ENCODE measurements at regions not wholly inside any gene's neighbourhood (a gene's known extent, or its start where the extent isn't known, plus 50 kb on each side); places are given as distances from the start of the nearest gene placed in this dataset.

GRCh38 chr12:115574826-115575225, 702.7 kb downstream of the MED13L start:
- DNase-seq (ENCODE audit: low spot score): no peak

GRCh38 chr12:115572440-115572839, 705.1 kb downstream of the MED13L start:
- DNase-seq (ENCODE audit: low spot score): no peak

- no peak for DNase-seq (ENCODE audit: low spot score)
Measured at GRCh38 chr12:115571446-115571845, 706.0 kb downstream of the MED13L start.

- DNase-seq (ENCODE audit: low spot score): no peak
Measured at GRCh38 chr12:115571027-115571426, 706.5 kb downstream of the MED13L start.

- no peak for DNase-seq (ENCODE audit: low spot score)
Measured at GRCh38 chr12:115570069-115570777, 707.3 kb downstream of the MED13L start.

- no peak for DNase-seq (ENCODE audit: low spot score)
Measured at GRCh38 chr12:115569345-115570068, 708.0 kb downstream of the MED13L start.

- DNase-seq (ENCODE audit: low spot score): no peak
Measured at GRCh38 chr12:115558281-115558680, 719.2 kb downstream of the MED13L start.

- DNase-seq (ENCODE audit: low spot score): no peak
Measured at GRCh38 chr12:115553622-115554021, 723.9 kb downstream of the MED13L start.

- no peak for DNase-seq (ENCODE audit: low spot score)
Measured at GRCh38 chr12:115543269-115543668, 734.2 kb downstream of the MED13L start.

GRCh38 chr12:115542656-115543055, 734.8 kb downstream of the MED13L start:
- no peak for DNase-seq (ENCODE audit: low spot score)

GRCh38 chr12:115541891-115542421, 735.5 kb downstream of the MED13L start:
- DNase-seq (ENCODE audit: low spot score): no peak

- DNase-seq (ENCODE audit: low spot score): no peak
Measured at GRCh38 chr12:115528466-115528865, 749.0 kb downstream of the MED13L start.

GRCh38 chr12:115521771-115522409, 755.6 kb downstream of the MED13L start:
- no peak for DNase-seq (ENCODE audit: low spot score)

GRCh38 chr12:115519887-115520286, 757.6 kb downstream of the MED13L start:
- DNase-seq (ENCODE audit: low spot score): no peak

- no peak for DNase-seq (ENCODE audit: low spot score)
Measured at GRCh38 chr12:115519359-115519758, 758.1 kb downstream of the MED13L start.

- no peak for DNase-seq (ENCODE audit: low spot score)
Measured at GRCh38 chr12:115517913-115518312, 759.6 kb downstream of the MED13L start.

- DNase-seq (ENCODE audit: low spot score): no peak
Measured at GRCh38 chr12:115511986-115512711, 765.3 kb downstream of the MED13L start.

GRCh38 chr12:115511305-115511704, 766.2 kb downstream of the MED13L start:
- no peak for DNase-seq (ENCODE audit: low spot score)

- no peak for DNase-seq (ENCODE audit: low spot score)
Measured at GRCh38 chr12:115508990-115509389, 768.5 kb downstream of the MED13L start.

- peak; percentile 83 for DNase-seq (ENCODE audit: low spot score)
Measured at GRCh38 chr12:115507951-115508722, 769.4 kb downstream of the MED13L start.

- DNase-seq (ENCODE audit: low spot score): no peak
Measured at GRCh38 chr12:115507560-115507889, 770.0 kb downstream of the MED13L start.

Measured in ecto neural progenitor cell (in vitro differentiated cells).